ENCODE measurements at regions not wholly inside any gene's neighbourhood (a gene's known extent, or its start where the extent isn't known, plus 50 kb on each side); places are given as distances from the start of the nearest gene placed in this dataset.

GRCh38 chr16:85171004-85171758 is 58.9 kb upstream of the CIBAR2 start:
- Histone ChIP-seq H2AFZ (no peak overlapping the region), H3K79me2 (ENCODE audit: low read depth) (peaks cover 9% of the 10 kb centered on the region; the same call in 1 of the 2 replicates), H3K9me2 (ENCODE audit: insufficient read depth) (no peaks in the 10 kb centered on the region), H3F3A (ENCODE audit: insufficient read depth, low read depth) (peaks cover 27% of the 10 kb centered on the region; the same call in 1 of the 2 replicates), H3K9me3 (ENCODE audit: insufficient read depth, low read depth) (no peaks in the 10 kb centered on the region), H3K27me3 (ENCODE audit: insufficient read depth, low read depth) (no peaks in the 10 kb centered on the region; the same call in 1 of the 2 replicates), H3K4me2 (peak overlapping the region; percentile 70; the same call in 1 of the 2 replicates), H3K27ac (no peak overlapping the region), H3K36me3 (ENCODE audit: low read depth) (no peaks in the 10 kb centered on the region), H3K4me1 (replicated peaks; ENCODE audit: insufficient read depth) (peaks cover 44% of the 10 kb centered on the region), H4K20me1 (ENCODE audit: insufficient read depth) (no peaks in the 10 kb centered on the region), H3K4me3 (no peak overlapping the region)
- TF ChIP-seq CTCF (conservative IDR thresholded peaks at IDR 0.05) (no peak), EZH2 (IDR thresholded peaks at IDR 0.05; ENCODE audit: low read depth) (no peak)
- POLR2A ChIA-PET (ENCODE audit: unreplicated experiment): no interaction called here
- BruUV-seq (replicated peaks): no TSS peak
- DNase-seq: no peak
- intact Hi-C loops (cut with micrococcal nuclease; ENCODE audit: unreplicated experiment): no loop called here
- CTCF ChIA-PET: no interaction called here

- TF ChIP-seq EZH2 (IDR thresholded peaks at IDR 0.05; ENCODE audit: low read depth): no peak
- no peak for TF ChIP-seq CTCF (conservative IDR thresholded peaks at IDR 0.05)
- H2AFZ ChIP-seq: no peak overlapping the region
- H3K79me2 ChIP-seq (ENCODE audit: low read depth): peaks cover 9% of the 10 kb centered on the region; the same call in 1 of the 2 replicates
- H3K27ac ChIP-seq: no peak overlapping the region
- H3K9me2 ChIP-seq (ENCODE audit: insufficient read depth): no peaks in the 10 kb centered on the region
- peaks cover 27% of the 10 kb centered on the region; the same call in 1 of the 2 replicates for H3F3A ChIP-seq (ENCODE audit: insufficient read depth, low read depth)
- no peaks in the 10 kb centered on the region for H3K36me3 ChIP-seq (ENCODE audit: low read depth)
- no peak for DNase-seq
- H3K4me2 ChIP-seq: peak overlapping the region; percentile 70; the same call in 1 of the 2 replicates
- BruUV-seq (replicated peaks): no TSS peak
- H3K9me3 ChIP-seq (ENCODE audit: insufficient read depth, low read depth): no peaks in the 10 kb centered on the region
- POLR2A ChIA-PET (ENCODE audit: unreplicated experiment): no interaction called here
- 0 out of 2 replicates have a peak overlapping the region, but pooled peaks have one; percentile 3 for H3K4me3 ChIP-seq
- no peaks in the 10 kb centered on the region for H4K20me1 ChIP-seq (ENCODE audit: insufficient read depth)
- CTCF ChIA-PET: no interaction called here
- intact Hi-C loops (cut with micrococcal nuclease; ENCODE audit: unreplicated experiment): no loop called here
- H3K27me3 ChIP-seq (ENCODE audit: insufficient read depth, low read depth): no peaks in the 10 kb centered on the region; the same call in 1 of the 2 replicates
- peaks cover 44% of the 10 kb centered on the region for H3K4me1 ChIP-seq (replicated peaks; ENCODE audit: insufficient read depth)
These were observed 59.6 kb upstream of the CIBAR2 start for GRCh38 chr16:85171759-85172454.

DNA sequence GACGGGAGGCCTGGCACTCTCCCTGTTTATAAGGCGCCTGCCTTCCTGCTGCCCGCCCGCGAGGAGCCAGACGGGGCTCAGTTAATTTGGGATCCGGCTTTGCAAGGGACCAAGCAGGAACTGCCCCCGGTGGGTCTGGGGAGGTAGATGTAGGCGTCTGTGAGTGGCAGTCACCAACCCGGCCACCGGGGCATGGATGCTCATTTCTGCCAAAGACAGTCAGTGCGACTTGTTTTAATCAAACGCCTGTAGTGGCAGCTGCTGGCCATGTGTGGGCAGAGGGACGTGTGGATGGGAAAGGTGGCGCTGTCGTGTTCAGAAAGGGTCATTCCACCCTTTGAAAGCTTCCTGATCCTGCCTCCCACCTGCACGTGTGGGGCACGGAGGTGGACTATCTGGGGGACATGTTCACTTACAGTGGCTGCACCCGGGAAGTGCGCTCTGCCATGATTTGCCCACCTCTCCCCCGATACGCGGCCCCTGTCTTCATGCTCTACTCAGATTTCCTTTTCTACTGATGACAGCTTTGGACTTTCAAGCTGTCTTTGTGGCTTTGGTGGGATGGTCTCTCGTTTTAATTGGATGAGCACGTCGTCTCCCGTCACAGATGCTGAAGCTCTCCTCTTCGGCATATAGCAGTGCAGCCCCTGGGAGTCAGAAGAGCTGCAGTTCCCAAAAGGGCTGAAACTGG is 60.3 kb upstream of the CIBAR2 start:
- Histone ChIP-seq H3F3A (ENCODE audit: insufficient read depth, low read depth) (peaks cover 27% of the 10 kb centered on the region; the same call in 1 of the 2 replicates), H2AFZ (no peak overlapping the region), H3K9me2 (ENCODE audit: insufficient read depth) (no peaks in the 10 kb centered on the region), H3K4me2 (peak overlapping the region; percentile 70), H3K79me2 (ENCODE audit: low read depth) (peaks cover 9% of the 10 kb centered on the region; the same call in 1 of the 2 replicates), H3K4me3 (0 out of 2 replicates have a peak overlapping the region, but pooled peaks have one; percentile 3), H3K9me3 (ENCODE audit: insufficient read depth, low read depth) (no peaks in the 10 kb centered on the region), H3K27ac (no peak overlapping the region), H4K20me1 (ENCODE audit: insufficient read depth) (no peaks in the 10 kb centered on the region), H3K4me1 (replicated peaks; ENCODE audit: insufficient read depth) (peaks cover 44% of the 10 kb centered on the region), H3K36me3 (ENCODE audit: low read depth) (no peaks in the 10 kb centered on the region), H3K27me3 (ENCODE audit: insufficient read depth, low read depth) (no peaks in the 10 kb centered on the region; the same call in 1 of the 2 replicates)
- peak; percentile 15 to 52 for DNase-seq
- intact Hi-C loops (cut with micrococcal nuclease; ENCODE audit: unreplicated experiment): no loop called here
- no peak for TF ChIP-seq CTCF (conservative IDR thresholded peaks at IDR 0.05)
- TF ChIP-seq EZH2 (IDR thresholded peaks at IDR 0.05; ENCODE audit: low read depth): no peak
- CTCF ChIA-PET: no interaction called here
- POLR2A ChIA-PET (ENCODE audit: unreplicated experiment): interaction anchor here (0.6 kb wide), 1 partner anchor 625 kb away, joined by 3 read pairs; no protein-coding TSS in a partner anchor
- BruUV-seq (replicated peaks): no TSS peak

Data from PC-9 (cell line).